Heart left ventricle (tissue), 13 donors: ENCODE measurements at regions not wholly inside any gene's neighbourhood (a gene's known extent, or its start where the extent isn't known, plus 50 kb on each side); places are given as distances from the start of the nearest gene placed in this dataset.

Source experiments
- CTCF ChIP-seq, 12 donors: fragments of 200-600 bp; sonication (generic) in 4 of 12; IDR thresholded peaks; one replicate each; pipeline versions ENCODE4 v1.5.0 to v1.8.0; 2018 to 2022; ENCODE audit warnings: antibody characterized with exemption in 12 of 12, mild to moderate bottlenecking in 5 of 12
- POLR2A ChIP-seq, 2 donors: fragments of 450-650 bp; IDR thresholded peaks; one replicate each; pipeline ENCODE4 v1.6.1; 2017; ENCODE audit warnings: antibody characterized with exemption in 2 of 2, mild to moderate bottlenecking in 2 of 2, moderate library complexity in 2 of 2
- donor health status: ischemic (EF 13 %, LVEDD 7.1; RV severe dilation, severe dysfunction).
- donor health status: DM: no; HTN: yes; CAD: no.
- donor health status: DM: no; HTN: no; CAD: no.
- donor health status: ischemic (EF 25% LVEDD 6.9; RV normal size, moderate dysfunction).
- donor health status: ischemic (EF 25% LVEDD 5.7; RV mildly dilated, moderate dysfunction).
- donor health status: ischemic (EF 35%, LVEDD 5.7; RV mildly dilated, moderate dysfunction).
- donor health status: nonischemic (EF 11% LVEDD 7.7; RV severe dilation, severe dysfunction).
- donor health status: DM: yes; HTN: yes; CAD: no.
- donor health status: PGD.
- donor health status: ischemic (EF 29% LVEDD 5.4; RV normal size, mild dysfunction).
- donor health status: nonischemic (EF 23%, LVEDD 6.1; RV moderate dilation, normal function).

GRCh38 chr20:57865266-57865665 lies 155.5 kb upstream of the PMEPA1 start:
- TF ChIP-seq CTCF (IDR thresholded peaks at IDR 0.05): no peak
- TF ChIP-seq POLR2A (IDR thresholded peaks at IDR 0.05): no peak
